Endothelial cell (in vitro differentiated cells): ENCODE measurements at regions not wholly inside any gene's neighbourhood (a gene's known extent, or its start where the extent isn't known, plus 50 kb on each side); places are given as distances from the start of the nearest gene placed in this dataset.

Experiments
- DNase-seq: peaks from one replicate; pipeline ENCODE4 v3.0.0; 2021; ENCODE audit warnings: low spot score
- H3K27ac Mint-ChIP-seq: one replicate; pipeline ENCODE4 v1.8.0; 2021; ENCODE audit warnings: mixed read lengths, inconsistent platforms; ENCODE audit not compliant: unreplicated experiment
- H3K27me3 Mint-ChIP-seq: one replicate; pipeline ENCODE4 v1.8.0; 2021; ENCODE audit warnings: mild to moderate bottlenecking, moderate library complexity, mixed read lengths, inconsistent platforms; ENCODE audit not compliant: unreplicated experiment
- H3K36me3 Mint-ChIP-seq: one replicate; pipeline ENCODE4 v1.8.0; 2021; ENCODE audit warnings: mild to moderate bottlenecking, low read depth, mixed read lengths, inconsistent platforms; ENCODE audit not compliant: unreplicated experiment
- H3K4me1 Mint-ChIP-seq: one replicate; pipeline ENCODE4 v1.8.0; 2021; ENCODE audit warnings: mild to moderate bottlenecking, mixed read lengths, inconsistent platforms; ENCODE audit not compliant: unreplicated experiment
- H3K4me3 Mint-ChIP-seq: one replicate; pipeline ENCODE4 v1.8.0; 2021; ENCODE audit warnings: mild to moderate bottlenecking, mixed read lengths, inconsistent platforms; ENCODE audit not compliant: unreplicated experiment
- H3K9me3 Mint-ChIP-seq: one replicate; pipeline ENCODE4 v1.8.0; 2021; ENCODE audit warnings: mixed read lengths, inconsistent platforms; ENCODE audit not compliant: unreplicated experiment
- CTCF ChIP-seq: fragments of 200-600 bp; sonication (generic); IDR thresholded peaks from one replicate; pipeline ENCODE4 v1.5.0; 2021; ENCODE audit warnings: antibody characterized with exemption; ENCODE audit not compliant: unreplicated experiment

GRCh38 chr7:22666732-22667131 is 60.3 kb upstream of the IL6 start:
- no peak overlapping the region for H3K27ac Mint-ChIP-seq
- peaks cover 21% of the 10 kb centered on the region for H3K4me1 Mint-ChIP-seq
- TF ChIP-seq CTCF, result no peak

GRCh38 chr7:22665923-22666322 is 61.1 kb upstream of the IL6 start:
- no peak overlapping the region for H3K4me3 Mint-ChIP-seq
- H3K27me3 Mint-ChIP-seq, result peaks cover 6% of the 10 kb centered on the region

More at GRCh38 chr7:22666732-22667131, 60.3 kb upstream of the IL6 start:
- Mint-ChIP-seq H3K4me3 (no peak overlapping the region), H3K36me3 (no peaks in the 10 kb centered on the region), H3K27me3 (peaks cover 6% of the 10 kb centered on the region), H3K9me3 (no peaks in the 10 kb centered on the region)
- no peak for DNase-seq

GRCh38 chr7:22664988-22665798 is 61.8 kb upstream of the IL6 start:
- H3K27ac Mint-ChIP-seq, result no peak overlapping the region
- no peaks in the 10 kb centered on the region for H3K36me3 Mint-ChIP-seq
- no peak for DNase-seq
- H3K9me3 Mint-ChIP-seq, result no peaks in the 10 kb centered on the region
- peaks cover 6% of the 10 kb centered on the region for H3K27me3 Mint-ChIP-seq
- peaks cover 17% of the 10 kb centered on the region for H3K4me1 Mint-ChIP-seq
- H3K4me3 Mint-ChIP-seq, result peak overlapping the region; percentile 53
- TF ChIP-seq CTCF, result no peak

More at GRCh38 chr7:22665923-22666322, 61.1 kb upstream of the IL6 start:
- H3K9me3 Mint-ChIP-seq, result no peaks in the 10 kb centered on the region
- H3K27ac Mint-ChIP-seq, result no peak overlapping the region
- DNase-seq, result no peak
- no peaks in the 10 kb centered on the region for H3K36me3 Mint-ChIP-seq
- no peak for TF ChIP-seq CTCF
- peaks cover 17% of the 10 kb centered on the region for H3K4me1 Mint-ChIP-seq

- Mint-ChIP-seq H3K27ac (no peak overlapping the region), H3K4me1 (peaks cover 17% of the 10 kb centered on the region), H3K36me3 (no peaks in the 10 kb centered on the region), H3K9me3 (no peaks in the 10 kb centered on the region), H3K4me3 (no peak overlapping the region), H3K27me3 (peaks cover 6% of the 10 kb centered on the region)
- no peak for TF ChIP-seq CTCF
- no peak for DNase-seq
These were observed 63.3 kb upstream of the IL6 start for GRCh38 chr7:22663721-22664120.

GRCh38 chr7:22663357-22663718 is 63.7 kb upstream of the IL6 start:
- H3K36me3 Mint-ChIP-seq, result no peaks in the 10 kb centered on the region
- H3K9me3 Mint-ChIP-seq, result no peaks in the 10 kb centered on the region
- TF ChIP-seq CTCF, result no peak
- no peak for DNase-seq
- H3K4me3 Mint-ChIP-seq, result no peak overlapping the region
- no peak overlapping the region for H3K27ac Mint-ChIP-seq
- peaks cover 6% of the 10 kb centered on the region for H3K27me3 Mint-ChIP-seq
- H3K4me1 Mint-ChIP-seq, result peaks cover 17% of the 10 kb centered on the region
